NCI-H2107 treated with DMSO at 0.1 percent for 48 hours (cell line): ENCODE measurements at regions not wholly inside any gene's neighbourhood (a gene's known extent, or its start where the extent isn't known, plus 50 kb on each side); places are given as distances from the start of the nearest gene placed in this dataset.
"Not testable (repeated sequence)": the region's sequence is repeated elsewhere in the genome, so short reads cannot be mapped to it uniquely, and the experiment has no call there.

Source experiments
- DNase-seq: peaks from one replicate; lab custom pipeline; 2025; ENCODE audit not compliant: unreplicated experiment; lab: John Stamatoyannopoulos, UW

- DNase-seq = no peak
Observed at GRCh38 chr2:8119782-8120505, 561.9 kb upstream of the ID2 start.

GRCh38 chr2:8120506-8120860, 561.4 kb upstream of the ID2 start:
- no peak for DNase-seq

- DNase-seq = no peak
Observed at GRCh38 chr2:8121022-8121825, 560.6 kb upstream of the ID2 start.

GRCh38 chr2:8121826-8122513, 559.9 kb upstream of the ID2 start:
- no peak for DNase-seq

GRCh38 chr2:8122520-8122919, 559.3 kb upstream of the ID2 start:
- no peak for DNase-seq

- no peak for DNase-seq
Observed at GRCh38 chr2:8123464-8123863, 558.4 kb upstream of the ID2 start.

GRCh38 chr2:8125741-8126711, 555.8 kb upstream of the ID2 start:
- DNase-seq = no peak

GRCh38 chr2:8126783-8127182, 555.1 kb upstream of the ID2 start:
- no peak for DNase-seq

GRCh38 chr2:8131423-8131822, 550.4 kb upstream of the ID2 start:
- DNase-seq = not testable (repeated sequence)

GRCh38 chr2:8132351-8132831, 549.5 kb upstream of the ID2 start:
- DNase-seq = no peak

GRCh38 chr2:8132879-8133278, 549.0 kb upstream of the ID2 start:
- DNase-seq = no peak

GRCh38 chr2:8133363-8133762, 548.5 kb upstream of the ID2 start:
- DNase-seq = no peak

GRCh38 chr2:8133913-8134472, 547.9 kb upstream of the ID2 start:
- DNase-seq = no peak

GRCh38 chr2:8134473-8134932, 547.4 kb upstream of the ID2 start:
- no peak for DNase-seq

- no peak for DNase-seq
Observed at GRCh38 chr2:8134985-8135682, 546.7 kb upstream of the ID2 start.

- DNase-seq = no peak
Observed at GRCh38 chr2:8137801-8138200, 544.1 kb upstream of the ID2 start.

- DNase-seq = no peak
Observed at GRCh38 chr2:8138525-8138922, 543.3 kb upstream of the ID2 start.

- no peak for DNase-seq
Observed at GRCh38 chr2:8138923-8139667, 542.8 kb upstream of the ID2 start.

- no peak for DNase-seq
Observed at GRCh38 chr2:8139668-8140200, 542.1 kb upstream of the ID2 start.
